C4-2B (cell line): ENCODE measurements at regions not wholly inside any gene's neighbourhood (a gene's known extent, or its start where the extent isn't known, plus 50 kb on each side); places are given as distances from the start of the nearest gene placed in this dataset.

Source experiments
- CTCF ChIP-seq: fragments of 450-650 bp; conservative IDR thresholded peaks from 2 replicates; pipeline ENCODE4 v1.5.1; 2017; ENCODE audit warnings: mild to moderate bottlenecking
- ZFX ChIP-seq: fragments of 450-650 bp; IDR thresholded peaks from 2 replicates; pipeline ENCODE4 v1.6.1; 2017

GRCh38 chr1:81313289-81313688, 487.4 kb upstream of the ADGRL2 start:
- TF ChIP-seq CTCF (no peak), ZFX (no peak)
